PC-3 (cell line): ENCODE measurements at regions not wholly inside any gene's neighbourhood (a gene's known extent, or its start where the extent isn't known, plus 50 kb on each side); places are given as distances from the start of the nearest gene placed in this dataset.
"Not testable (repeated sequence)": the region's sequence is repeated elsewhere in the genome, so short reads cannot be mapped to it uniquely, and the experiment has no call there.

Experiments used
- ATAC-seq: fragments of 200-7000 bp; cut with Tn5 transposase; 2 replicates; pipeline ENCODE4 v1.9.1; 2020; ENCODE audit warnings: mild to moderate bottlenecking, moderate library complexity
- BruUV-seq: library from RNA; stranded (reverse); fragments of 400-500 nt; replicated peaks from 2 replicates; lab custom pipeline; 2021; lab: Mats Ljungman, UMichigan
- CTCF ChIA-PET: fragments of 300-600 bp; sonication (Branson Sonifier 250); formaldehyde crosslinking; loops from one replicate; lab custom pipeline; 2022; ENCODE audit warnings: antibody characterized with exemption; lab: Charles Lee
- POLR2A ChIA-PET: fragments of 300-600 bp; sonication (Branson Sonifier 250); formaldehyde crosslinking; loops from one replicate; lab custom pipeline; 2022; ENCODE audit warnings: antibody characterized with exemption; ENCODE audit not compliant: unreplicated experiment; lab: Charles Lee
- DNase-seq: peaks from one replicate; pipeline ENCODE4 v3.0.0-alpha.2; 2015
- H2AFZ ChIP-seq: fragments of 300-600 bp; sonication (generic); 2 replicates; pipeline ENCODE4 v1.6.0; 2016; ENCODE audit warnings: antibody characterized with exemption, low read length
- H3F3A ChIP-seq: fragments of 300-600 bp; sonication (generic); one replicate; pipeline ENCODE4 v1.6.0; 2017; ENCODE audit warnings: antibody characterized with exemption, low read length, control low read depth, mild to moderate bottlenecking; ENCODE audit not compliant: unreplicated experiment
- H3K27ac ChIP-seq: fragments of 300-600 bp; sonication (generic); 2 replicates; pipeline ENCODE4 v1.5.1; 2016; ENCODE audit warnings: mild to moderate bottlenecking, low read length
- H3K27me3 ChIP-seq: fragments of 300-600 bp; sonication (generic); 2 replicates; pipeline ENCODE4 v1.6.1; 2016; ENCODE audit warnings: low read length, mixed read lengths
- H3K36me3 ChIP-seq: fragments of 300-600 bp; sonication (generic); 2 replicates; pipeline ENCODE4 v1.6.1; 2016; ENCODE audit warnings: low read depth, mixed run types, low read length, mixed read lengths
- H3K4me1 ChIP-seq: fragments of 300-600 bp; sonication (generic); 2 replicates; pipeline ENCODE4 v1.5.1; 2016; ENCODE audit warnings: low read length; ENCODE audit not compliant: insufficient read depth
- H3K4me2 ChIP-seq: fragments of 300-600 bp; sonication (generic); 2 replicates; pipeline ENCODE4 v1.6.0; 2016; ENCODE audit warnings: low read length
- H3K4me3 ChIP-seq: fragments of 300-600 bp; sonication (generic); 2 replicates; pipeline ENCODE4 v1.5.1; 2016; ENCODE audit warnings: mild to moderate bottlenecking, low read length, mixed read lengths
- H3K79me2 ChIP-seq: fragments of 300-600 bp; sonication (generic); 2 replicates; pipeline ENCODE4 v1.6.1; 2017; ENCODE audit warnings: low read length, mixed read lengths
- H3K9ac ChIP-seq: fragments of 300-600 bp; sonication (generic); 2 replicates; pipeline ENCODE4 v1.6.0; 2016; ENCODE audit warnings: mild to moderate bottlenecking, low read length
- H3K9me2 ChIP-seq: fragments of 300-600 bp; sonication (generic); replicated peaks from 2 replicates; pipeline ENCODE4 v1.6.1; 2016; ENCODE audit warnings: mixed run types, low read length, mixed read lengths
- H3K9me3 ChIP-seq: fragments of 300-600 bp; sonication (generic); 2 replicates; pipeline ENCODE4 v1.6.1; 2016; ENCODE audit warnings: low read length, mixed read lengths
- H4K20me1 ChIP-seq: fragments of 300-600 bp; sonication (generic); 2 replicates; pipeline ENCODE4 v1.6.1; 2016; ENCODE audit warnings: low read length, mixed read lengths
- EZH2 ChIP-seq: fragments of 300-600 bp; sonication (generic); IDR thresholded peaks from one replicate; pipeline ENCODE4 v1.6.1; 2017; ENCODE audit warnings: antibody characterized with exemption, mild to moderate bottlenecking, low read length; ENCODE audit not compliant: unreplicated experiment
- EZH2phosphoT487 ChIP-seq: fragments of 300-600 bp; sonication (generic); IDR thresholded peaks from 2 replicates; pipeline ENCODE4 v1.6.1; 2018; ENCODE audit warnings: mild to moderate bottlenecking, antibody characterized with exemption, low read length, borderline replicate concordance
- intact Hi-C: fragments of 100-400 bp; cut with micrococcal nuclease; formaldehyde crosslinking; loops from 2 replicates; pipeline ENCODE4 v1.9.0; 2023
- TF ChIP-seq, protein P1 (sequence below): fragments of 300-600 bp; sonication (generic); conservative IDR thresholded peaks from 2 replicates; pipeline ENCODE4 v1.5.1; 2017; ENCODE audit warnings: antibody characterized with exemption, low read depth, mild to moderate bottlenecking, low read length

DNA sequence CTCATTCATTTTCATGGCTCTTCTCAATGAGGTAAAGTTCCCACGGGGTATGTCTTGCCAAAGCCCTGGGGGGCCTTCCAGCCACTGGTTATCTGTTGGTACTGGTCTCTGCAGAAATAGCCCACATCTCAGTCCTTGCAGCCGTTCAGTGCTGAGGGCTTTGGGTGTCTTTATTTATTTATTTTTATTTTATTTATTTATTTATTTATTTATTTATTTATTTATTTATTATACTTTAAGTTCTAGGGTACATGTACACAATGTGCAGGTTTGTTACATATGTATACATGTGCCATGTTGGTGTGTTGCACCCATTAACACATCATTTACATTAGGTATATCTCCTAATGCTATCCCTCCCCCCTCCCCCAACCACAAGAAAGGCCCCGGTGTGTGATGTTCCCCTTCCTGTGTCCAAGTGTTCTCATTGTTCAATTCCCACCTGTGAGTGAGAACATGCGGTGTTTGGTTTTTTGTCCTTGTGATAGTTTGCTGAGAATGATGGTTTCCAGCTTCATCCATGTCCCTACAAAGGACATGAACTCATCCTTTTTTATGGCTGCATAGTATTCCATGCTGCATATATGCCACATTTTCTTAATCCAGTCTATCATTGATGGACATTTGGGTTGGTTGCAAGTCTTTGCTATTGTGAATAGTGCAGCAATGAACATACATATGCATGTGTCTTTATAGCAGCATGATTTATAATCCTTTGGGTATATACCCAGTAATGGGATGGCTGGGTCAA is 308.1 kb upstream of the B3GAT1 start:
- H3K36me3 ChIP-seq, H4K20me1 ChIP-seq, H3K4me1 ChIP-seq, POLR2A ChIA-PET, H3K79me2 ChIP-seq, H3K9me3 ChIP-seq, BruUV-seq, intact Hi-C loops, H3K4me2 ChIP-seq, ATAC-seq, H2AFZ ChIP-seq, H3F3A ChIP-seq, H3K9me2 ChIP-seq, H3K4me3 ChIP-seq, DNase-seq, H3K9ac ChIP-seq, CTCF ChIA-PET, H3K27ac ChIP-seq: not testable (repeated sequence)
- peaks cover 21% of the 10 kb centered on the region; the same call in 1 of the 2 replicates for H3K27me3 ChIP-seq

DNA sequence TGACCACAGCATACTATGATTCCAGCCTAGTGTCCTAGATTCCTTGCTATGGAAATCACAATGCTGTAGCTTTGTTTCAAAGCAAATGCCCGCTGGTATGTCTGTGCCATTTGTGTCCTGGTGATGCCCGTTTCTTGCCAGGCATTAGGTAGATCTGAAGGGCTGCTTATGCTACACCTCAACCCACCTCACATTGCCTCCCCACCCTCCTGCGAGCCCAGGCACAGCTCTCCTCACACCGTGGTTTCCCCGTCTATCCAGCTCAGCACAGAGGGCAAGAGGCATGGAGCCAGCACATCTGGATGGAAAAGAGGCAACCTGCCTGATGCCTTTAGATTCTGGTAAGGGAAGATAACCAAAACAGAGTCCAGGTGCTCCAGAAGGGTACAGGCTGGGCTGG is 307.4 kb upstream of the B3GAT1 start:
- CTCF ChIA-PET = no interaction called here

DNA sequence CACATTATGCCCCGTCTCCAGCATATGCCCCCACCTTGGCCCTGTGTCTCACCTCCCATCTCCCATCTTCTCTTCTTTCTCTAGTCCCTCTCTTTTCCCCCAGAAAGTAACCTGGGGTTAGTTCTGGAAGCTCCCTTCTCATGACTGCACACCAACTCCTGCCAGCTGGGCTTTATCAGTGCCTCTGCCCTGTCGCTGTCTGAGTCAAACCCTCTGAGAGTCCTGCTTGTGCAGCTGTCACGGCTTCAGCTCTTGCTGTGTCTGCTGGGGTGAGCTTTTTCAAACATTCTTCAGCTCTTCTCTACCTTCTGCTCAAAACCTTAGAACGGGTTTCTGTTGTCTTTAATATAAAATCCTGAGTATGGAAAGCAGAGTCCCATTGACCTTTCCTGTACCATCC is 304.5 kb upstream of the B3GAT1 start:
- no peak for ATAC-seq
- Histone ChIP-seq H3K27ac (no peak overlapping the region), H3K9me2 (no peaks in the 10 kb centered on the region), H4K20me1 (no peaks in the 10 kb centered on the region), H3K4me3 (no peak overlapping the region), H3K9me3 (no peaks in the 10 kb centered on the region), H3K4me2 (no peak overlapping the region), H3F3A (no peaks in the 10 kb centered on the region), H3K4me1 (no peaks in the 10 kb centered on the region), H2AFZ (no peak overlapping the region), H3K27me3 (peaks cover 42% of the 10 kb centered on the region; the same call in 1 of the 2 replicates), H3K9ac (no peak overlapping the region), H3K36me3 (no peaks in the 10 kb centered on the region), H3K79me2 (no peaks in the 10 kb centered on the region)
- intact Hi-C loops = no loop called here
- TF ChIP-seq, protein P1, sequence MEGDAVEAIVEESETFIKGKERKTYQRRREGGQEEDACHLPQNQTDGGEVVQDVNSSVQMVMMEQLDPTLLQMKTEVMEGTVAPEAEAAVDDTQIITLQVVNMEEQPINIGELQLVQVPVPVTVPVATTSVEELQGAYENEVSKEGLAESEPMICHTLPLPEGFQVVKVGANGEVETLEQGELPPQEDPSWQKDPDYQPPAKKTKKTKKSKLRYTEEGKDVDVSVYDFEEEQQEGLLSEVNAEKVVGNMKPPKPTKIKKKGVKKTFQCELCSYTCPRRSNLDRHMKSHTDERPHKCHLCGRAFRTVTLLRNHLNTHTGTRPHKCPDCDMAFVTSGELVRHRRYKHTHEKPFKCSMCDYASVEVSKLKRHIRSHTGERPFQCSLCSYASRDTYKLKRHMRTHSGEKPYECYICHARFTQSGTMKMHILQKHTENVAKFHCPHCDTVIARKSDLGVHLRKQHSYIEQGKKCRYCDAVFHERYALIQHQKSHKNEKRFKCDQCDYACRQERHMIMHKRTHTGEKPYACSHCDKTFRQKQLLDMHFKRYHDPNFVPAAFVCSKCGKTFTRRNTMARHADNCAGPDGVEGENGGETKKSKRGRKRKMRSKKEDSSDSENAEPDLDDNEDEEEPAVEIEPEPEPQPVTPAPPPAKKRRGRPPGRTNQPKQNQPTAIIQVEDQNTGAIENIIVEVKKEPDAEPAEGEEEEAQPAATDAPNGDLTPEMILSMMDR = no peak
- TF ChIP-seq EZH2 = no peak
- no TSS peak for BruUV-seq
- DNase-seq = no peak
- POLR2A ChIA-PET = interaction anchor here (0.6 kb wide), 1 partner anchor 20 kb away, joined by 3 read pairs; no protein-coding TSS in a partner anchor
- CTCF ChIA-PET = no interaction called here

More for the DNA sequence above, 307.4 kb upstream of the B3GAT1 start:
- Histone ChIP-seq H4K20me1 (no peaks in the 10 kb centered on the region), H2AFZ (no peak overlapping the region), H3K4me3 (no peak overlapping the region), H3K27ac (no peak overlapping the region), H3K36me3 (no peaks in the 10 kb centered on the region), H3K9me2 (no peaks in the 10 kb centered on the region), H3K27me3 (peaks cover 26% of the 10 kb centered on the region; the same call in 1 of the 2 replicates), H3K9ac (no peak overlapping the region), H3F3A (no peaks in the 10 kb centered on the region), H3K4me2 (no peak overlapping the region), H3K9me3 (no peaks in the 10 kb centered on the region), H3K4me1 (no peaks in the 10 kb centered on the region), H3K79me2 (no peaks in the 10 kb centered on the region)
- ATAC-seq (no peak), DNase-seq (no peak)
- POLR2A ChIA-PET = no interaction called here
- intact Hi-C loops = no loop called here
- TF ChIP-seq, protein P1 = no peak
- TF ChIP-seq EZH2phosphoT487 (no peak), EZH2 (no peak)
- no TSS peak for BruUV-seq
